Stomach (tissue), 8 donors: ENCODE measurements at regions not wholly inside any gene's neighbourhood (a gene's known extent, or its start where the extent isn't known, plus 50 kb on each side); places are given as distances from the start of the nearest gene placed in this dataset.
"Not testable (repeated sequence)": the region's sequence is repeated elsewhere in the genome, so short reads cannot be mapped to it uniquely, and the experiment has no call there.

Experiments
- DNase-seq, 2 donors: peaks; one replicate each; pipeline versions ENCODE4 v3.0.0 to v3.0.0-alpha.2; 2013 to 2019
- H3K27ac ChIP-seq, 5 donors: fragments of 200-600 bp in 4 of 5; sonication (generic) in 4 of 5; one replicate each; pipeline ENCODE4 v1.5.1; 2013 to 2019; ENCODE audit warnings: mild to moderate bottlenecking in 1 of 5, moderate library complexity in 1 of 5
- H3K27me3 ChIP-seq, 3 donors: fragments of 200-600 bp; sonication (generic); one replicate each; pipeline ENCODE4 v1.5.1; 2017 to 2019; ENCODE audit warnings: mixed run types in 1 of 3
- H3K36me3 ChIP-seq, 4 donors: fragments of 200-600 bp; sonication (generic); 1 replicate in 3 of 4; 2 replicates in 1 of 4; pipeline ENCODE4 v1.5.1; 2016 to 2019
- H3K4me1 ChIP-seq, 4 donors: fragments of 200-600 bp; sonication (generic); one replicate each; pipeline ENCODE4 v1.5.1; 2016 to 2019
- H3K4me3 ChIP-seq, 4 donors: fragments of 200-600 bp; sonication (generic) in 3 of 4; one replicate each; pipeline ENCODE4 v1.5.1; 2016 to 2019; ENCODE audit warnings: mild to moderate bottlenecking in 1 of 4
- H3K9me3 ChIP-seq, 4 donors: fragments of 200-600 bp; sonication (generic); one replicate each; pipeline ENCODE4 v1.5.1; 2016 to 2019
- EP300 ChIP-seq: sonication (generic); formaldehyde crosslinking; IDR thresholded peaks from one replicate; pipeline ENCODE4 v1.6.1; 2017; ENCODE audit warnings: antibody characterized with exemption
- POLR2A ChIP-seq, 4 donors: fragments of 450-650 bp; IDR thresholded peaks; one replicate each; pipeline ENCODE4 v1.6.1; 2016; ENCODE audit warnings: antibody characterized with exemption in 4 of 4, control low read depth in 2 of 4, mild to moderate bottlenecking in 1 of 4, moderate library complexity in 1 of 4
- POLR2AphosphoS5 ChIP-seq, 3 donors: sonication (generic); formaldehyde crosslinking; IDR thresholded peaks; one replicate each; pipeline ENCODE4 v1.6.1; 2016; ENCODE audit warnings: antibody characterized with exemption in 3 of 3
- WGBS, 5 donors: extraction: QIAGEN DNeasy Blood & Tissue Kit in 3 of 5; methylation state at CpG; one replicate each; pipeline versions ENCODE4 v1.1.5 to v1.1.7; 2013 to 2018; 5-methylcytosine and 5-hydroxymethylcytosine counted together
- intact Hi-C: fragments of 100-400 bp; cut with DNase I; formaldehyde crosslinking; loops from one replicate; pipeline ENCODE4 v1.15.1; 2023; ENCODE audit warnings: low total_unique reads
- TF ChIP-seq, protein P1 (sequence below), 7 experiments: fragments of 450-650 bp in 4 of 7; fragments of 200-600 bp in 3 of 7; sonication (generic) in 3 of 7; IDR thresholded peaks; one replicate each; pipeline ENCODE4 v1.5.1; 2016 to 2019; ENCODE audit warnings: antibody characterized with exemption in 7 of 7, control low read depth in 2 of 7, mild to moderate bottlenecking in 1 of 7
- donor health status: healthy with polysubstance abuse.
- donor health status: Bipolar disorder and iron deficiency.
- donor health status: healthy.

- WGBS, 5 donors, result 12 to 33% (median 27%) methylated on average over 2 of the region's 2 CpGs
- intact Hi-C loops, result no loop called here
- TF ChIP-seq POLR2A (IDR thresholded peaks at IDR 0.05) (no peak), POLR2AphosphoS5 (IDR thresholded peaks at IDR 0.05) (no peak), EP300 (no peak)
- TF ChIP-seq, protein P1, sequence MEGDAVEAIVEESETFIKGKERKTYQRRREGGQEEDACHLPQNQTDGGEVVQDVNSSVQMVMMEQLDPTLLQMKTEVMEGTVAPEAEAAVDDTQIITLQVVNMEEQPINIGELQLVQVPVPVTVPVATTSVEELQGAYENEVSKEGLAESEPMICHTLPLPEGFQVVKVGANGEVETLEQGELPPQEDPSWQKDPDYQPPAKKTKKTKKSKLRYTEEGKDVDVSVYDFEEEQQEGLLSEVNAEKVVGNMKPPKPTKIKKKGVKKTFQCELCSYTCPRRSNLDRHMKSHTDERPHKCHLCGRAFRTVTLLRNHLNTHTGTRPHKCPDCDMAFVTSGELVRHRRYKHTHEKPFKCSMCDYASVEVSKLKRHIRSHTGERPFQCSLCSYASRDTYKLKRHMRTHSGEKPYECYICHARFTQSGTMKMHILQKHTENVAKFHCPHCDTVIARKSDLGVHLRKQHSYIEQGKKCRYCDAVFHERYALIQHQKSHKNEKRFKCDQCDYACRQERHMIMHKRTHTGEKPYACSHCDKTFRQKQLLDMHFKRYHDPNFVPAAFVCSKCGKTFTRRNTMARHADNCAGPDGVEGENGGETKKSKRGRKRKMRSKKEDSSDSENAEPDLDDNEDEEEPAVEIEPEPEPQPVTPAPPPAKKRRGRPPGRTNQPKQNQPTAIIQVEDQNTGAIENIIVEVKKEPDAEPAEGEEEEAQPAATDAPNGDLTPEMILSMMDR (IDR thresholded peaks at IDR 0.05), result no peak
- H3K4me3 ChIP-seq, result no peak overlapping the region
- DNase-seq, result no peak
- H3K9me3 ChIP-seq, result peaks cover 0 to under 1% (median 0%) of the 10 kb centered on the region in 4 donors
- H3K36me3 ChIP-seq, result no peaks in the 10 kb centered on the region
- no peak overlapping the region for H3K27ac ChIP-seq
- H3K27me3 ChIP-seq, result peaks cover 0 to 5% (median 0%) of the 10 kb centered on the region in 3 donors
- H3K4me1 ChIP-seq, result no peaks in the 10 kb centered on the region
Measured at GRCh38 chr16:9625122-9625521, 533.7 kb downstream of the HAPSTR1 start.

DNA sequence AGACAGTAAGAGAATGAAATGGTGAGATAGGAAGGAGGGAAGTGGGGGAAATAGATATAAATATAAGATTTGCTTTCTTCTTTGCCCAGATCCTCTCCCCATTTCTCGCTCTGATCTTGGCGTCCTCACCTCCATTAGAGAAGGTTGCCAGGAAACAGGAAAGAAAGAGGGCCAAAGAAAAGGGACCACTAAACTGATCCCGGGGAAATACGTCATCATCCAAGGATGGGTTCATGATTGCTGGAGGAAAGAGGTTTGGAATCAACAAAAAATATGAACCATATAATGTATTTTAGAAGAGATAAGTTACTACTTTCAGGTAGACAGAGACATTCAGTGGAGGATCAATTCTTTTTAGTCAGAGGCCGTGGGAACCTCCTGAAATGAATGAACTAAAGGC, 536.0 kb downstream of the HAPSTR1 start:
- DNase-seq, result no peak
- Histone ChIP-seq H3K4me3 (no peak overlapping the region), H3K27me3 (peaks cover 0 to 5% (median 0%) of the 10 kb centered on the region in 3 donors), H3K9me3 (no peaks in the 10 kb centered on the region), H3K4me1 (no peaks in the 10 kb centered on the region), H3K27ac (no peak overlapping the region), H3K36me3 (no peaks in the 10 kb centered on the region)
- intact Hi-C loops, result no loop called here
- no peak for TF ChIP-seq POLR2A (IDR thresholded peaks at IDR 0.05)
- TF ChIP-seq POLR2AphosphoS5 (IDR thresholded peaks at IDR 0.05), result no peak
- TF ChIP-seq, protein P1 (IDR thresholded peaks at IDR 0.05), result no peak
- no peak for TF ChIP-seq EP300
- 80 to 87% (median 84%) methylated on average over 5 of the region's 5 CpGs for WGBS, 5 donors

GRCh38 chr16:9630119-9630518, 538.7 kb downstream of the HAPSTR1 start:
- Histone ChIP-seq H3K27ac (no peak overlapping the region), H3K4me3 (no peak overlapping the region), H3K9me3 (peaks cover 0 to 6% (median 0%) of the 10 kb centered on the region in 4 donors), H3K4me1 (no peaks in the 10 kb centered on the region), H3K36me3 (no peaks in the 10 kb centered on the region), H3K27me3 (peaks cover 0 to 5% (median 0%) of the 10 kb centered on the region in 3 donors)
- TF ChIP-seq EP300 (no peak), POLR2AphosphoS5 (IDR thresholded peaks at IDR 0.05) (no peak)
- intact Hi-C loops, result no loop called here
- 61 to 71% (median 69%) methylated on average over 3 of the region's 3 CpGs for WGBS, 5 donors
- no peak for DNase-seq

DNA sequence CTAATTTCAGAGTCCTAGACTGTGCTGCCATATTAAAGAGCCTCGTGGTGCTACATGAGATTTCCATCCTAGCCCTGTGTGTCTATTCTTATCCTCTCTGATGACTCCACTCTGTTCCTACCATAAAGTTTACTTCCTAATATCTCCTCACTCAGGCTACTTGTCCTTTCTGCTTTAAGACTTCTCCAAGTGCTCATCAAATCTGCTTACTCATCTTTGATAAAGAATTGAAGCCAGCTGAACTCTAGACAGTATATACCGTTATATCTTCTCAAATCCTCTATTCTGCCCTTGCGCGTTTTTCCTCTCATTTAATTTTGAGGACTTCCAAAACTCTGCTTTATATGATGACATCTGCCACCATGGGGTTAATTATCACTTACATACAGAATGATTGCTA, 539.5 kb downstream of the HAPSTR1 start:
- Histone ChIP-seq H3K27me3 (peaks cover 0 to 5% (median 0%) of the 10 kb centered on the region in 3 donors), H3K36me3 (no peaks in the 10 kb centered on the region), H3K9me3 (peaks cover 0 to 6% (median 0%) of the 10 kb centered on the region in 4 donors), H3K4me1 (no peaks in the 10 kb centered on the region), H3K27ac (no peak overlapping the region), H3K4me3 (no peak overlapping the region)
- DNase-seq, result no peak
- 83 to 90% (median 84%) methylated on average over 4 of the region's 4 CpGs for WGBS, 5 donors
- TF ChIP-seq, protein P1 (IDR thresholded peaks at IDR 0.05), result no peak
- TF ChIP-seq POLR2AphosphoS5 (IDR thresholded peaks at IDR 0.05), result no peak
- TF ChIP-seq POLR2A (IDR thresholded peaks at IDR 0.05), result no peak
- intact Hi-C loops, result no loop called here

GRCh38 chr16:9633844-9634243, 542.4 kb downstream of the HAPSTR1 start:
- H3K9me3 ChIP-seq, result peaks cover 0 to 6% (median 0%) of the 10 kb centered on the region in 4 donors
- intact Hi-C loops, result no loop called here
- no peaks in the 10 kb centered on the region for H3K4me1 ChIP-seq
- H3K36me3 ChIP-seq, result no peaks in the 10 kb centered on the region
- H3K27ac ChIP-seq, result no peak overlapping the region
- no peaks in the 10 kb centered on the region for H3K27me3 ChIP-seq
- no peak for DNase-seq
- no peak overlapping the region for H3K4me3 ChIP-seq
- TF ChIP-seq EP300 (no peak), POLR2A (IDR thresholded peaks at IDR 0.05) (no peak), POLR2AphosphoS5 (IDR thresholded peaks at IDR 0.05) (no peak)
- TF ChIP-seq, protein P1 (IDR thresholded peaks at IDR 0.05), result no peak
- WGBS, 5 donors, result 71 to 82% (median 77%) methylated on average over 5 to 6 of the region's 6 CpGs

DNA sequence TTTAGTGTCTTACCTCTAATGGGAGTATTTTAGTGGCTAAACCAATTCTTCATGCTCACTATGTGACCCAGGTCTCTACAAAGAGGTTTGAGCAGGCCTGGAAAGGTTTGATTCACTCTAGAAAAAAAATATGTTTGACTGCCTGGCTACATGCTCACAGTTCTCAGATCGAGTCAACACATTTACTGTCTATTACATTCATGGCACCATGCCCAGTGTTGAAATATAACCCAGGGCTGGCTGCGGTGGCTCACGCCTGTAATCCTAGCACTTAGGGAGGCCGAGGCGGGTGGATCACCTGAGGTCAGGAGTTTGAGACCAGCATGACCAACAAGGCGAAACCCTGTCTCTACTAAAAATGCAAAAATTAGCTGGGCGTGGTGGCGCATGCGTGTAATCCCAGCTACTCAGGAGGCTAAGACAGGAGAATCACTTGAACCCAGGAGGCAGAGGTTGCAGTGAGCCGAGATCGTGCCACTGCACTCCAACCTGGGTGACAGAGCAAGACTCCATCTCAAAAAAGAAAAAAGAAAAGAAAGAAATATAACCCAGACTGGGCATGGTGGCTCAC, 543.8 kb downstream of the HAPSTR1 start:
- 79 to 85% (median 82%) methylated on average over 11 of the region's 11 CpGs for WGBS, 5 donors
- intact Hi-C loops, H3K27ac ChIP-seq, H3K9me3 ChIP-seq, H3K27me3 ChIP-seq, H3K36me3 ChIP-seq, H3K4me3 ChIP-seq, DNase-seq, H3K4me1 ChIP-seq: not testable (repeated sequence)
